ENCODE measurements at regions not wholly inside any gene's neighbourhood (a gene's known extent, or its start where the extent isn't known, plus 50 kb on each side); places are given as distances from the start of the nearest gene placed in this dataset.

- POLR2A ChIA-PET, result no interaction called here
- CTCF ChIA-PET, result interaction anchor here (0.6 kb wide), 1 partner anchor 1066 kb away, joined by 3 read pairs; no protein-coding TSS in a partner anchor
- no peaks in the 10 kb centered on the region for H3K4me1 ChIP-seq
- Mint-ChIP-seq H3K36me3 (ENCODE audit: insufficient read depth, unreplicated experiment) (no peaks in the 10 kb centered on the region), H3K9me3 (ENCODE audit: unreplicated experiment) (peaks cover 16% of the 10 kb centered on the region), H3K4me3 (ENCODE audit: unreplicated experiment) (no peak overlapping the region), H3K4me1 (ENCODE audit: low read depth, unreplicated experiment) (peaks cover 7% of the 10 kb centered on the region), H3K27ac (ENCODE audit: unreplicated experiment) (no peak overlapping the region), H3K27me3 (ENCODE audit: insufficient read depth, unreplicated experiment) (peaks cover 10% of the 10 kb centered on the region)
- H3K9me3 ChIP-seq, result no peaks in the 10 kb centered on the region
- H3K36me3 ChIP-seq (ENCODE audit: control insufficient read depth, insufficient read depth, low read length), result no peaks in the 10 kb centered on the region
- TF ChIP-seq, protein P1, sequence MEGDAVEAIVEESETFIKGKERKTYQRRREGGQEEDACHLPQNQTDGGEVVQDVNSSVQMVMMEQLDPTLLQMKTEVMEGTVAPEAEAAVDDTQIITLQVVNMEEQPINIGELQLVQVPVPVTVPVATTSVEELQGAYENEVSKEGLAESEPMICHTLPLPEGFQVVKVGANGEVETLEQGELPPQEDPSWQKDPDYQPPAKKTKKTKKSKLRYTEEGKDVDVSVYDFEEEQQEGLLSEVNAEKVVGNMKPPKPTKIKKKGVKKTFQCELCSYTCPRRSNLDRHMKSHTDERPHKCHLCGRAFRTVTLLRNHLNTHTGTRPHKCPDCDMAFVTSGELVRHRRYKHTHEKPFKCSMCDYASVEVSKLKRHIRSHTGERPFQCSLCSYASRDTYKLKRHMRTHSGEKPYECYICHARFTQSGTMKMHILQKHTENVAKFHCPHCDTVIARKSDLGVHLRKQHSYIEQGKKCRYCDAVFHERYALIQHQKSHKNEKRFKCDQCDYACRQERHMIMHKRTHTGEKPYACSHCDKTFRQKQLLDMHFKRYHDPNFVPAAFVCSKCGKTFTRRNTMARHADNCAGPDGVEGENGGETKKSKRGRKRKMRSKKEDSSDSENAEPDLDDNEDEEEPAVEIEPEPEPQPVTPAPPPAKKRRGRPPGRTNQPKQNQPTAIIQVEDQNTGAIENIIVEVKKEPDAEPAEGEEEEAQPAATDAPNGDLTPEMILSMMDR (IDR thresholded peaks at IDR 0.05; ENCODE audit: insufficient read depth in 1 of 2, low read depth in 1 of 2, low read length in 1 of 2, severe bottlenecking in 1 of 2, unreplicated experiment in 1 of 2), result no peak
- intact Hi-C loops (cut with micrococcal nuclease; ENCODE audit: unreplicated experiment), result no loop called here
- no peak overlapping the region for H3K4me3 ChIP-seq (ENCODE audit: low read depth, low read length)
- DNase-seq, result no peak
- H3K27me3 ChIP-seq (replicated peaks; ENCODE audit: control insufficient read depth, insufficient read depth, low read length), result no peaks in the 10 kb centered on the region
- no TSS peak for BruUV-seq (replicated peaks)
Observed at GRCh38 chr5:54859316-54859715, 126.1 kb downstream of the ESM1 start.

- BruUV-seq (replicated peaks), result no TSS peak
- intact Hi-C loops (cut with micrococcal nuclease; ENCODE audit: unreplicated experiment), result no loop called here
- Mint-ChIP-seq H3K4me3 (ENCODE audit: unreplicated experiment) (no peak overlapping the region), H3K4me1 (ENCODE audit: low read depth, unreplicated experiment) (no peaks in the 10 kb centered on the region), H3K27me3 (ENCODE audit: insufficient read depth, unreplicated experiment) (peaks cover 6% of the 10 kb centered on the region), H3K9me3 (ENCODE audit: unreplicated experiment) (peaks cover 13% of the 10 kb centered on the region), H3K36me3 (ENCODE audit: insufficient read depth, unreplicated experiment) (no peaks in the 10 kb centered on the region), H3K27ac (ENCODE audit: unreplicated experiment) (no peak overlapping the region)
- H3K4me1 ChIP-seq, result no peaks in the 10 kb centered on the region
- H3K4me3 ChIP-seq (ENCODE audit: low read depth, low read length), result no peak overlapping the region
- no peaks in the 10 kb centered on the region for H3K36me3 ChIP-seq (ENCODE audit: control insufficient read depth, insufficient read depth, low read length)
- H3K9me3 ChIP-seq, result no peaks in the 10 kb centered on the region
- H3K27me3 ChIP-seq (replicated peaks; ENCODE audit: control insufficient read depth, insufficient read depth, low read length), result no peaks in the 10 kb centered on the region
- TF ChIP-seq, protein P1 (IDR thresholded peaks at IDR 0.05; ENCODE audit: insufficient read depth in 1 of 2, low read depth in 1 of 2, low read length in 1 of 2, severe bottlenecking in 1 of 2, unreplicated experiment in 1 of 2), result no peak
- ChIA-PET CTCF (interaction anchor here (1.9 kb wide), 1 partner anchor 13 kb away, joined by 7 read pairs; no protein-coding TSS in a partner anchor), POLR2A (no interaction called here)
- no peak for DNase-seq
Observed at GRCh38 chr5:54854883-54855581, 130.4 kb downstream of the ESM1 start.

DNA sequence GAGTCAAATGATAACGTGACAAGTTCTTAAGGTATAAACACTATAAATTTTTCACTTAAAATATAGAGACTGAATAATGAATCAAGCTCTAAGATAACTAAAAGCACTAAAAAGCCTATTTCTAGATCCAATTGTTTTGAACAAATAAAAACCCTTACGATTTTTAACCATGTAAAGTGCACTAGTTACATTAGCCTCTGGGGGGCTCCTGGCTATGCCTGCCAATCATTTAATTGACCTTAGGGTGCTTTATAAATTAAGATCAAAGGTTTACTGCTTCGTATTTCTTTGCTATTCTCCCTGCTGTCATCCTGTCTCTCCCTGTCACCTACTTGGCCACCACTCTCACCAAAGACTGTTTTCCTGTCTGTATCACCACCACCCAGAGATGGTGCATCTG lies 133.4 kb downstream of the ESM1 start:
- Histone ChIP-seq H3K9me3 (no peaks in the 10 kb centered on the region), H3K4me1 (no peaks in the 10 kb centered on the region), H3K27me3 (replicated peaks; ENCODE audit: control insufficient read depth, insufficient read depth, low read length) (no peaks in the 10 kb centered on the region), H3K4me3 (ENCODE audit: low read depth, low read length) (no peak overlapping the region), H3K36me3 (ENCODE audit: control insufficient read depth, insufficient read depth, low read length) (no peaks in the 10 kb centered on the region)
- no peaks in the 10 kb centered on the region for H3K36me3 Mint-ChIP-seq (ENCODE audit: insufficient read depth, unreplicated experiment)
- no peak overlapping the region for H3K4me3 Mint-ChIP-seq (ENCODE audit: unreplicated experiment)
- H3K4me1 Mint-ChIP-seq (ENCODE audit: low read depth, unreplicated experiment), result no peaks in the 10 kb centered on the region
- ChIA-PET POLR2A (no interaction called here), CTCF (interaction anchor here (1.4 kb wide), 1 partner anchor 335 kb away, joined by 4 read pairs; no protein-coding TSS in a partner anchor)
- intact Hi-C loops (cut with micrococcal nuclease; ENCODE audit: unreplicated experiment), result no loop called here
- no peak overlapping the region for H3K27ac Mint-ChIP-seq (ENCODE audit: unreplicated experiment)
- TF ChIP-seq, protein P1 (IDR thresholded peaks at IDR 0.05; ENCODE audit: insufficient read depth in 1 of 2, low read depth in 1 of 2, low read length in 1 of 2, severe bottlenecking in 1 of 2, unreplicated experiment in 1 of 2), result peak in 1 of 2 experiments; percentile 5
- H3K9me3 Mint-ChIP-seq (ENCODE audit: unreplicated experiment), result no peaks in the 10 kb centered on the region
- peaks cover 14% of the 10 kb centered on the region for H3K27me3 Mint-ChIP-seq (ENCODE audit: insufficient read depth, unreplicated experiment)
- no TSS peak for BruUV-seq (replicated peaks)
- no peak for DNase-seq
